Kidney (tissue), 13 donors: ENCODE measurements at regions not wholly inside any gene's neighbourhood (a gene's known extent, or its start where the extent isn't known, plus 50 kb on each side); places are given as distances from the start of the nearest gene placed in this dataset.
"Not testable (repeated sequence)": the region's sequence is repeated elsewhere in the genome, so short reads cannot be mapped to it uniquely, and the experiment has no call there.

Experiments
- DNase-seq, 5 donors: peaks; one replicate each; pipeline ENCODE4 v3.0.0-alpha.2; 2013 to 2020
- FAIRE-seq: peaks from 2 replicates; lab custom pipeline; 2012; peaks lifted over from hg19 to GRCh38; lab: Jason Lieb, UNC
- H3K27ac ChIP-seq, 2 donors: one replicate each; pipeline ENCODE4 v1.7.0; 2013; ENCODE audit warnings: low read depth in 2 of 2, low read length in 2 of 2, inconsistent platforms in 1 of 2
- H3K27me3 ChIP-seq: one replicate; pipeline ENCODE4 v1.7.1; 2013; ENCODE audit warnings: low read length, inconsistent platforms; ENCODE audit not compliant: control insufficient read depth, insufficient read depth
- H3K36me3 ChIP-seq, 3 donors: one replicate each; pipeline versions ENCODE4 v1.7.0 to v1.7.1; 2013; ENCODE audit warnings: low read length in 3 of 3, control low read depth in 1 of 3, inconsistent platforms in 1 of 3; ENCODE audit not compliant: insufficient read depth in 3 of 3, control insufficient read depth in 2 of 3
- H3K4me1 ChIP-seq, 3 donors: one replicate each; pipeline versions ENCODE4 v1.7.0 to v1.7.1; 2013; ENCODE audit warnings: low read length in 3 of 3, inconsistent platforms in 1 of 3, low read depth in 1 of 3; ENCODE audit not compliant: control insufficient read depth in 2 of 3, insufficient read depth in 2 of 3
- H3K4me3 ChIP-seq, 3 donors: one replicate each; pipeline versions ENCODE4 v1.7.0 to v1.8.1; 2013; ENCODE audit warnings: low read length in 3 of 3, control low read depth in 1 of 3, inconsistent platforms in 1 of 3
- H3K9ac ChIP-seq, 3 donors: one replicate each; pipeline versions ENCODE4 v1.7.0 to v1.7.1; 2013; ENCODE audit warnings: low read length in 3 of 3, control low read depth in 1 of 3, inconsistent platforms in 1 of 3
- H3K9me3 ChIP-seq, 3 donors: one replicate each; pipeline versions ENCODE4 v1.7.0 to v1.7.1; 2013; ENCODE audit warnings: low read length in 3 of 3, control low read depth in 1 of 3, inconsistent platforms in 1 of 3; ENCODE audit not compliant: control insufficient read depth in 2 of 3, insufficient read depth in 1 of 3
- CTCF ChIP-seq: IDR thresholded peaks from 3 replicates; pipeline ENCODE4 v1.5.1; 2012; ENCODE audit warnings: mild to moderate bottlenecking, moderate library complexity, borderline replicate concordance; ENCODE audit not compliant: insufficient read depth; ENCODE audit errors: extremely low read depth
- intact Hi-C: fragments of 100-400 bp; cut with DNase I; formaldehyde crosslinking; loops from one replicate; pipeline ENCODE4 v1.11.1; 2022
- donor health status: control.
- donor health status: control.
- donor health status: control.
- donor health status: control.
- donor health status: control.
- donor health status: DM: yes; HTN: yes; CAD: no.
- donor health status: Normal renal cell carcinoma (clear cell type).

DNA sequence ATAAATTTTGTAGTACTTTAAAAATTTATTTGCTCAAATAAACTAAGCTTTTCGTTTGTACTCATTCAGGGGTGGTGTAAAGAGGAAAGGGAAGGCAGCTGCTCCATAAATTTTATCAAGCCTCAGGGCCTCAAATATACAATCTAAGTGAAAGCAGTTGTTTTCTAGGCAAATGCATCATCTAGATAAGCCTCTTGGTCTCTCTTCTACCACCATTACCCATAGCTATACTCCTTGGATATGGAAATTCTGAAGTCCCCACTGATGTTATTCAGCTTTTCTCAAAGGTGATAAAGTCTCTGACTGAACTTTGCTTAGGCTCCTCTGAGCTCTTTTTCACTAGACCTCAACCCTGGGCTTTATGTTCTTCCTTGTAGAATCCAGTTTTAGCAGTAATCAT is 1313.1 kb downstream of the JRKL start:
- Histone ChIP-seq H3K9me3 (no peaks in the 10 kb centered on the region), H3K4me3 (no peak overlapping the region), H3K9ac (no peak overlapping the region), H3K36me3 (no peaks in the 10 kb centered on the region), H3K27ac (no peak overlapping the region), H3K27me3 (no peaks in the 10 kb centered on the region), H3K4me1 (no peaks in the 10 kb centered on the region)
- no peak for TF ChIP-seq CTCF
- DNase-seq, result peak in 2 of 5 donors; percentile 25 to 43
- FAIRE-seq, result no peak
- intact Hi-C loops, result no loop called here

DNA sequence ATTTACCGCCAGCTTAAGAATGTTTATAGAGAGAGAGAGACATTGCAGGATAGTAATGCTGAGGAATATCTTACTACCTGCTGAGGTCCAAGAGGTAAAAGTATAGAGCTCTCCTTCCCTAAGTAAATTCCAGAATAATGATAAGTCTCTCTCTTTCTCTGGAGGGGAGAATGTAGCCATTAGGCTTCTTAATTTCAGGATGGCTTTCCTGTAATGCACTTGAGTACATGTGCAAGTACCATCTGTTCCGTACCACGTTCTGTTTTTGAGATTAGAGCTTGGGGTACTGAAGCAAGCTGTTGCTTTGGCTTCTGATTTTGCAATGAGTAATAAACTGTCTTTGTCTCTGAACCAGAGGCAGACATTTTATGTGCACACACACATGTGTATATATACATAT is 1314.0 kb downstream of the JRKL start:
- Histone ChIP-seq H3K27me3 (no peaks in the 10 kb centered on the region), H3K27ac (no peak overlapping the region), H3K4me1 (no peaks in the 10 kb centered on the region), H3K36me3 (no peaks in the 10 kb centered on the region), H3K9me3 (no peaks in the 10 kb centered on the region), H3K4me3 (no peak overlapping the region), H3K9ac (no peak overlapping the region)
- no peak for TF ChIP-seq CTCF
- FAIRE-seq, result no peak
- no peak for DNase-seq
- intact Hi-C loops, result no loop called here

DNA sequence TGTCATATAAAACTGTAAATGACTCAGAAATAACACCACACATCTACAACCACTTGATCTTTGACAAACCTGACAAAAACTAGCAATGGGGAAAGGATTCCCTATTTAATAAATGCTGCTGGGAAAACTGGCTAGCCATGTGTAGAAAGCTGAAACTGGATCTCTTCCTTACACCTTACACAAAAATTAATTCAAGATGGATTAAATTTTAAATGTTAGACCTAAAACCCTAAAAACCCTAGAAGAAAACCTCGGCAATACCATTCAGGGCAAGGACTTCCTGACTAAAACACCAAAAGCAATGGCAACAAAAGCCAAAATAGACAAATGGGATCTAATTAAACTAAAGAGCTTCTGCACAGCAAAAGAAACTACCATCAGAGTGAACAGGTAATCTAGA is 1315.3 kb upstream of the CNTN5 start:
- H3K27ac ChIP-seq, intact Hi-C loops, H3K9me3 ChIP-seq, H3K4me1 ChIP-seq, FAIRE-seq, H3K4me3 ChIP-seq, H3K9ac ChIP-seq, H3K36me3 ChIP-seq, H3K27me3 ChIP-seq: not testable (repeated sequence)
- peak in 2 of 5 donors; percentile 17 to 54 for DNase-seq

GRCh38 chr11:97717922-97718321 is 1302.8 kb upstream of the CNTN5 start:
- no peaks in the 10 kb centered on the region for H3K9me3 ChIP-seq
- intact Hi-C loops, result no loop called here
- H3K4me1 ChIP-seq, result no peaks in the 10 kb centered on the region
- DNase-seq, result peak in 1 of 5 donors; percentile 75
- H3K27ac ChIP-seq, result no peak overlapping the region
- H3K9ac ChIP-seq, result no peak overlapping the region
- H3K36me3 ChIP-seq, result no peaks in the 10 kb centered on the region
- no peaks in the 10 kb centered on the region for H3K27me3 ChIP-seq
- FAIRE-seq, result no peak
- no peak for TF ChIP-seq CTCF
- H3K4me3 ChIP-seq, result no peak overlapping the region
